H1 (cell line): ENCODE measurements at regions not wholly inside any gene's neighbourhood (a gene's known extent, or its start where the extent isn't known, plus 50 kb on each side); places are given as distances from the start of the nearest gene placed in this dataset.

Experiments
- CTCF ChIA-PET: fragments of 300-600 bp; sonication (Branson Sonifier 250); formaldehyde crosslinking; loops from one replicate; lab custom pipeline; 2021; ENCODE audit not compliant: partially characterized antibody; lab: Charles Lee
- POLR2A ChIA-PET: fragments of 300-600 bp; sonication (Branson Sonifier 250); formaldehyde crosslinking; loops from one replicate; lab custom pipeline; 2021; ENCODE audit warnings: inconsistent platforms; ENCODE audit not compliant: partially characterized antibody; lab: Charles Lee
- DNase-seq, 2 experiments: peaks; one replicate each; pipeline versions ENCODE4 v3.0.0 to v3.0.0-alpha.2; 2010 to 2022; ENCODE audit warnings: low spot score in 2 of 2, low read depth in 1 of 2, mixed read lengths in 1 of 2
- FAIRE-seq: peaks from 2 replicates; lab custom pipeline; 2011; peaks lifted over from hg19 to GRCh38; lab: Jason Lieb, UNC
- H2AFZ ChIP-seq: 2 replicates; pipeline ENCODE4 v1.8.1; 2012; ENCODE audit warnings: low read length, inconsistent platforms
- H2AK5ac ChIP-seq: 2 replicates; pipeline ENCODE4 v1.6.1; 2013; ENCODE audit warnings: low read depth, low read length
- H2BK120ac ChIP-seq: replicated peaks from 2 replicates; pipeline ENCODE3; 2013; ENCODE audit warnings: low read depth, low read length, inconsistent platforms
- H2BK12ac ChIP-seq: 2 replicates; pipeline ENCODE4 v1.6.1; 2013; ENCODE audit warnings: low read depth, low read length
- H2BK15ac ChIP-seq: 2 replicates; pipeline ENCODE4 v1.6.1; 2013; ENCODE audit warnings: low read length
- H2BK20ac ChIP-seq: 2 replicates; pipeline ENCODE4 v1.6.1; 2013; ENCODE audit warnings: low read length
- H2BK5ac ChIP-seq: 2 replicates; pipeline ENCODE4 v1.6.1; 2013; ENCODE audit warnings: low read depth, low read length
- H3K14ac ChIP-seq: 2 replicates; pipeline ENCODE4 v1.6.1; 2013; ENCODE audit warnings: inconsistent platforms; ENCODE audit not compliant: insufficient read length
- H3K18ac ChIP-seq: 2 replicates; pipeline ENCODE4 v1.6.1; 2013; ENCODE audit warnings: low read length; ENCODE audit errors: extremely low read depth
- H3K23ac ChIP-seq: 2 replicates; pipeline ENCODE4 v1.6.1; 2013; ENCODE audit warnings: inconsistent platforms; ENCODE audit not compliant: insufficient read length
- H3K23me2 ChIP-seq: 2 replicates; pipeline ENCODE4 v1.6.1; 2013; ENCODE audit warnings: low read depth, low read length
- H3K27ac ChIP-seq: 2 replicates; pipeline ENCODE4 v1.6.1; 2011; ENCODE audit warnings: low read depth, low read length, inconsistent platforms
- H3K27me3 ChIP-seq, 4 experiments: replicated peaks in 1 of 4; 1 replicate in 1 of 4; 2 replicates in 3 of 4; pipeline versions ENCODE4 v1.6.1 to v1.8.1; 2011 to 2013; ENCODE audit warnings: low read length in 3 of 4, mild to moderate bottlenecking in 3 of 4, inconsistent platforms in 2 of 4, mixed read lengths in 2 of 4, moderate library complexity in 1 of 4; ENCODE audit not compliant: control insufficient read depth in 3 of 4, insufficient read depth in 3 of 4; ENCODE audit errors: extremely low read depth in 1 of 4
- H3K36me3 ChIP-seq, 4 experiments: 2 replicates each; pipeline versions ENCODE4 v1.6.1 to v1.8.1; 2011 to 2013; ENCODE audit warnings: mild to moderate bottlenecking in 4 of 4, low read length in 3 of 4, moderate library complexity in 2 of 4, control low read depth in 1 of 4, inconsistent platforms in 1 of 4; ENCODE audit not compliant: insufficient read depth in 4 of 4, control insufficient read depth in 2 of 4
- H3K4ac ChIP-seq: replicated peaks from 2 replicates; pipeline ENCODE3; 2013; ENCODE audit warnings: low read length, low read depth, mixed read lengths, inconsistent platforms; ENCODE audit not compliant: insufficient read length
- H3K4me1 ChIP-seq, 4 experiments: replicated peaks in 1 of 4; 1 replicate in 1 of 4; 2 replicates in 3 of 4; pipeline versions ENCODE4 v1.6.1 to v1.8.1; 2011 to 2013; ENCODE audit warnings: low read length in 3 of 4, inconsistent platforms in 2 of 4, mixed read lengths in 1 of 4; ENCODE audit not compliant: insufficient read depth in 4 of 4, control insufficient read depth in 3 of 4
- H3K4me2 ChIP-seq, 2 experiments: 2 replicates each; pipeline versions ENCODE4 v1.6.1 to v1.8.1; 2011 to 2013; ENCODE audit warnings: low read depth in 2 of 2, low read length in 2 of 2, control low read depth in 1 of 2, inconsistent platforms in 1 of 2, mild to moderate bottlenecking in 1 of 2; ENCODE audit not compliant: insufficient read depth in 1 of 2
- H3K4me3 ChIP-seq, 4 experiments: fragments of 200-600, 300-600 bp in 1 of 4; sonication (generic), shearing (Covaris generic), sonication (Bioruptor Twin) in 1 of 4; 2 replicates each; pipeline versions ENCODE4 v1.5.1 to v1.8.1; 2011 to 2016; ENCODE audit warnings: low read length in 4 of 4, low read depth in 3 of 4, control low read depth in 2 of 4, inconsistent platforms in 2 of 4, mild to moderate bottlenecking in 2 of 4, mixed read lengths in 1 of 4, moderate library complexity in 1 of 4; ENCODE audit not compliant: insufficient read depth in 2 of 4; ENCODE audit errors: extremely low read depth in 1 of 4
- H3K56ac ChIP-seq: replicated peaks from 2 replicates; pipeline ENCODE3; 2013; ENCODE audit warnings: low read depth, mild to moderate bottlenecking, mixed read lengths, low read length, inconsistent platforms; ENCODE audit not compliant: insufficient read length
- H3K79me1 ChIP-seq: 2 replicates; pipeline ENCODE4 v1.6.1; 2013; ENCODE audit warnings: low read depth, low read length, control low read depth
- H3K79me2 ChIP-seq, 2 experiments: 2 replicates each; pipeline versions ENCODE4 v1.6.1 to v1.8.1; 2012 to 2013; ENCODE audit warnings: low read length in 2 of 2, mild to moderate bottlenecking in 2 of 2, inconsistent platforms in 1 of 2; ENCODE audit not compliant: insufficient read depth in 2 of 2, control insufficient read depth in 1 of 2
- H3K9ac ChIP-seq, 4 experiments: replicated peaks in 1 of 4; 1 replicate in 1 of 4; 2 replicates in 3 of 4; pipeline versions ENCODE4 v1.6.1 to v1.8.1; 2011 to 2013; ENCODE audit warnings: low read depth in 3 of 4, low read length in 3 of 4, control low read depth in 2 of 4, mild to moderate bottlenecking in 2 of 4, moderate library complexity in 2 of 4, inconsistent platforms in 1 of 4; ENCODE audit errors: extremely low read depth in 1 of 4
- H3K9me3 ChIP-seq, 2 experiments: 2 replicates each; pipeline versions ENCODE4 v1.6.1 to v1.8.1; 2012 to 2013; ENCODE audit warnings: mild to moderate bottlenecking in 2 of 2, moderate library complexity in 2 of 2, control low read depth in 1 of 2, inconsistent platforms in 1 of 2, low read depth in 1 of 2, low read length in 1 of 2, mixed read lengths in 1 of 2; ENCODE audit not compliant: insufficient read depth in 2 of 2
- H4K20me1 ChIP-seq, 2 experiments: replicated peaks in 1 of 2; 2 replicates each; pipeline versions ENCODE3 to v1.8.1; 2011 to 2013; ENCODE audit warnings: inconsistent platforms in 2 of 2, low read length in 2 of 2, mild to moderate bottlenecking in 1 of 2; ENCODE audit not compliant: insufficient read depth in 2 of 2, control insufficient read depth in 1 of 2
- H4K5ac ChIP-seq: 2 replicates; pipeline ENCODE4 v1.6.1; 2013; ENCODE audit warnings: low read length, low read depth, mixed read lengths, inconsistent platforms; ENCODE audit not compliant: insufficient read length
- H4K8ac ChIP-seq: 2 replicates; pipeline ENCODE4 v1.8.0; 2013; ENCODE audit warnings: mild to moderate bottlenecking, moderate library complexity, low read length, inconsistent platforms; ENCODE audit not compliant: insufficient read depth; ENCODE audit errors: extremely low read depth
- H4K91ac ChIP-seq: replicated peaks from 2 replicates; pipeline ENCODE3; 2013; ENCODE audit warnings: low read length, mixed read lengths, inconsistent platforms; ENCODE audit not compliant: insufficient read length
- BCL11A ChIP-seq, 2 experiments: IDR thresholded peaks; one replicate each; pipeline ENCODE4 v1.6.1; 2011; ENCODE audit warnings: low read depth in 2 of 2, low read length in 2 of 2, mild to moderate bottlenecking in 2 of 2
- CBX8 ChIP-seq: fragments of 300-800, 300-1000 bp; sonication (generic); IDR thresholded peaks from 2 replicates; pipeline ENCODE4 v1.7.1; 2016; ENCODE audit warnings: low read depth, low read length, borderline replicate concordance

DNA sequence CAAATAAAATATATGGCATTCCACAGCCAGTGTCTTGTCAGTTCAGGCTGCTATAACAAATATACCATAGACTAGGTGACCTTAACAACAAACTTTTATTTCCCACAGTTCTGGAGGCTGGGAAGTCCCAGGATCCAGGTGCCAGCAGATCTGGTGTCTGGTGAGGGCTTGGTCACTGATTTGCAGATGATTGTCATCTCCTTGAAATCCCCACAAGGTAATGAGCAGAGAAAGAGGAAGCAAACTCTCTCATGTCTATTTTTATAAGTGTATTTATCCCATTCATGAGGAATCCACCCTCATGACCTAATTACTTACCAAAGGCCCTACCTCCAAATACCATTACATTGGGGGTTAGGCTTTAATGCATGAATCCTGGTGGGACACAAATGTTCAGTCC, 663.2 kb downstream of the TLR4 start:
- no peak overlapping the region for H3K56ac ChIP-seq
- no peaks in the 10 kb centered on the region for H3K9me3 ChIP-seq
- no peak overlapping the region for H3K18ac ChIP-seq
- H4K8ac ChIP-seq, result no peak overlapping the region
- no peak overlapping the region for H3K9ac ChIP-seq
- no peak overlapping the region for H3K23ac ChIP-seq
- H4K5ac ChIP-seq, result no peak overlapping the region
- ChIA-PET CTCF (no interaction called here), POLR2A (no interaction called here)
- no peak overlapping the region for H3K4ac ChIP-seq
- H2BK15ac ChIP-seq, result no peak overlapping the region
- H2BK120ac ChIP-seq, result no peak overlapping the region
- H3K27me3 ChIP-seq, result no peaks in the 10 kb centered on the region
- H3K14ac ChIP-seq, result no peak overlapping the region
- H2BK12ac ChIP-seq, result no peak overlapping the region
- FAIRE-seq, result no peak
- H4K20me1 ChIP-seq, result no peaks in the 10 kb centered on the region
- H3K79me2 ChIP-seq, result no peaks in the 10 kb centered on the region
- no peak overlapping the region for H2AFZ ChIP-seq
- peaks cover 0 to 2% (median 0%) of the 10 kb centered on the region in 4 experiments; a peak in 1 of 7 replicates for H3K4me1 ChIP-seq
- H2BK20ac ChIP-seq, result no peak overlapping the region
- no peak overlapping the region for H3K4me3 ChIP-seq
- no peak for DNase-seq
- no peak overlapping the region for H4K91ac ChIP-seq
- no peaks in the 10 kb centered on the region for H3K23me2 ChIP-seq
- H3K27ac ChIP-seq, result no peak overlapping the region
- H2BK5ac ChIP-seq, result no peak overlapping the region
- TF ChIP-seq BCL11A (IDR thresholded peaks at IDR 0.05; ENCODE audit: low read depth in 2 of 2, low read length in 2 of 2) (no peak), CBX8 (no peak)
- no peak overlapping the region for H3K4me2 ChIP-seq
- no peak overlapping the region for H2AK5ac ChIP-seq
- H3K79me1 ChIP-seq, result no peaks in the 10 kb centered on the region
- no peaks in the 10 kb centered on the region for H3K36me3 ChIP-seq
